Activated CD4-positive, CD25-positive, alpha-beta regulatory T cell treated with anti-CD3 and anti-CD28 coated beads, Interleukin-2, amount 50 U/mL, for 24 hours (primary cell): ENCODE measurements at regions not wholly inside any gene's neighbourhood (a gene's known extent, or its start where the extent isn't known, plus 50 kb on each side); places are given as distances from the start of the nearest gene placed in this dataset.
"Not testable (repeated sequence)": the region's sequence is repeated elsewhere in the genome, so short reads cannot be mapped to it uniquely, and the experiment has no call there.

Experiments
- ATAC-seq, 2 donors: fragments of 150-1000 bp; cut with Tn5 transposase; one replicate each; pipeline ENCODE4 v1.10.0; 2021; ENCODE audit warnings: mild to moderate bottlenecking in 1 of 2, moderate library complexity in 1 of 2

GRCh38 chr10:87300163-87300562 is 57.4 kb upstream of the NUTM2D start:
- ATAC-seq: not testable (repeated sequence)

GRCh38 chr10:87301466-87302115 is 56.0 kb upstream of the NUTM2D start:
- peak; percentile 88 to 91 for ATAC-seq

- not testable (repeated sequence) for ATAC-seq
These were observed 55.4 kb upstream of the NUTM2D start for GRCh38 chr10:87302132-87302531.

- ATAC-seq: not testable (repeated sequence)
These were observed 53.8 kb upstream of the NUTM2D start for GRCh38 chr10:87303707-87304106.

GRCh38 chr10:87306681-87307080 is 50.9 kb upstream of the NUTM2D start:
- ATAC-seq: not testable (repeated sequence)
